Endothelial cell of umbilical vein (primary cell): ENCODE measurements at regions not wholly inside any gene's neighbourhood (a gene's known extent, or its start where the extent isn't known, plus 50 kb on each side); places are given as distances from the start of the nearest gene placed in this dataset.

Experiments
- BruUV-seq: library from RNA; stranded (reverse); fragments of 400-500 nt; replicated peaks from 2 replicates; lab custom pipeline; 2021; lab: Mats Ljungman, UMichigan
- CTCF ChIA-PET: fragments of 300-600, 350-600 bp; sonication (Branson Sonifier 250); formaldehyde crosslinking; loops from one replicate; lab custom pipeline; 2021; ENCODE audit warnings: antibody characterized with exemption, inconsistent platforms; lab: Charles Lee
- POLR2A ChIA-PET: fragments of 300-600, 350-600 bp; sonication (Branson Sonifier 250); formaldehyde crosslinking; loops from one replicate; lab custom pipeline; 2021; ENCODE audit warnings: antibody characterized with exemption, inconsistent platforms; lab: Charles Lee
- DNase-seq: peaks from one replicate; pipeline ENCODE4 v3.0.0-alpha.2; 2011; ENCODE audit warnings: low read depth, low spot score
- FAIRE-seq: peaks from 2 replicates; lab custom pipeline; 2011; peaks lifted over from hg19 to GRCh38; lab: Jason Lieb, UNC
- H2AFZ ChIP-seq: 2 replicates; pipeline ENCODE4 v1.6.0; 2012; ENCODE audit warnings: low read depth, low read length, control low read depth, inconsistent platforms
- H3K27ac ChIP-seq: 2 replicates; pipeline ENCODE4 v1.5.1; 2011; ENCODE audit warnings: low read depth, mild to moderate bottlenecking, control low read depth, low read length, moderate library complexity; ENCODE audit not compliant: insufficient read depth
- H3K27me3 ChIP-seq, 2 experiments: 2 replicates each; pipeline versions ENCODE4 v1.6.0 to v1.6.1; 2011; ENCODE audit warnings: low read length in 2 of 2, mixed read lengths in 1 of 2; ENCODE audit not compliant: control insufficient read depth in 2 of 2, insufficient read depth in 2 of 2
- H3K36me3 ChIP-seq, 2 experiments: 2 replicates in 1 of 2; 3 replicates in 1 of 2; pipeline ENCODE4 v1.5.1; 2011; ENCODE audit warnings: low read length in 2 of 2, mild to moderate bottlenecking in 1 of 2, moderate library complexity in 1 of 2; ENCODE audit not compliant: control insufficient read depth in 2 of 2, insufficient read depth in 2 of 2; ENCODE audit errors: extremely low read depth in 1 of 2
- H3K4me1 ChIP-seq: 3 replicates; pipeline ENCODE4 v1.5.1; 2011; ENCODE audit warnings: mild to moderate bottlenecking, low read length; ENCODE audit not compliant: control insufficient read depth, insufficient read depth; ENCODE audit errors: extremely low read depth
- H3K4me2 ChIP-seq: 2 replicates; pipeline ENCODE4 v1.6.1; 2011; ENCODE audit warnings: low read length, control low read depth, mixed read lengths; ENCODE audit not compliant: insufficient read depth
- H3K4me3 ChIP-seq, 3 experiments: fragments of 200-600 bp in 1 of 3; sonication (generic), shearing (Covaris generic) in 1 of 3; replicated peaks in 1 of 3; 2 replicates each; pipeline ENCODE4 v1.5.1; 2011 to 2016; ENCODE audit warnings: control low read depth in 3 of 3, low read length in 3 of 3, mild to moderate bottlenecking in 2 of 3, inconsistent platforms in 1 of 3, low read depth in 1 of 3, moderate library complexity in 1 of 3; ENCODE audit not compliant: insufficient read depth in 1 of 3
- H3K79me2 ChIP-seq: 2 replicates; pipeline ENCODE4 v1.6.0; 2012; ENCODE audit warnings: low read length, inconsistent platforms; ENCODE audit not compliant: control insufficient read depth, insufficient read depth
- H3K9ac ChIP-seq: replicated peaks from 2 replicates; pipeline ENCODE3; 2011; ENCODE audit warnings: low read length, control low read depth; ENCODE audit not compliant: insufficient read depth; ENCODE audit errors: extremely low read depth
- H3K9me1 ChIP-seq: replicated peaks from 3 replicates; pipeline ENCODE4 v1.6.0; 2011; ENCODE audit warnings: mild to moderate bottlenecking, low read length; ENCODE audit not compliant: control insufficient read depth, insufficient read depth; ENCODE audit errors: extremely low read depth
- H3K9me3 ChIP-seq: replicated peaks from 2 replicates; pipeline ENCODE4 v1.5.1; 2012; ENCODE audit warnings: low read length, inconsistent platforms; ENCODE audit not compliant: control insufficient read depth, insufficient read depth
- H4K20me1 ChIP-seq: replicated peaks from 2 replicates; pipeline ENCODE3; 2011; ENCODE audit warnings: mild to moderate bottlenecking, low read length; ENCODE audit not compliant: control insufficient read depth, insufficient read depth; ENCODE audit errors: extremely low read depth
- EZH2 ChIP-seq: IDR thresholded peaks from 2 replicates; pipeline ENCODE4 v1.6.1; 2012; ENCODE audit warnings: borderline replicate concordance, low read depth, mild to moderate bottlenecking, moderate library complexity, low read length, inconsistent platforms; ENCODE audit not compliant: severe bottlenecking
- FOS ChIP-seq: IDR thresholded peaks from 2 replicates; pipeline ENCODE4 v1.6.1; 2011; ENCODE audit warnings: mild to moderate bottlenecking, low read length, moderate library complexity, borderline replicate concordance; ENCODE audit not compliant: insufficient read depth
- GATA2 ChIP-seq: IDR thresholded peaks from 2 replicates; pipeline ENCODE4 v1.7.0; 2011; ENCODE audit warnings: low read depth, mild to moderate bottlenecking, moderate library complexity, mixed read lengths, low read length; ENCODE audit not compliant: insufficient read length, insufficient read depth
- JUN ChIP-seq: IDR thresholded peaks from 2 replicates; pipeline ENCODE4 v1.6.1; 2011; ENCODE audit warnings: borderline replicate concordance, low read depth; ENCODE audit not compliant: insufficient read length, insufficient read depth
- MYC ChIP-seq: IDR thresholded peaks from one replicate; pipeline ENCODE4 v1.6.1; 2011; ENCODE audit warnings: mild to moderate bottlenecking, low read depth, low read length
- POLR2A ChIP-seq: IDR thresholded peaks from 2 replicates; pipeline ENCODE4 v1.6.1; 2012; ENCODE audit warnings: low read depth, mild to moderate bottlenecking, control low read depth, low read length
- POLR2AphosphoS5 ChIP-seq: IDR thresholded peaks from 2 replicates; pipeline ENCODE4 v1.6.1; 2012; ENCODE audit warnings: low read depth, mild to moderate bottlenecking, control low read depth, low read length, moderate library complexity; ENCODE audit not compliant: insufficient read depth
- dilution Hi-C: fragments of 300-500 bp; cut with MboI; formaldehyde crosslinking; loops from one replicate; pipeline ENCODE4 v1.15.0; 2019; ENCODE audit warnings: low sequenced_read_pairs; ENCODE audit not compliant: extremely low pct_ligation_motif_present
- intact Hi-C: fragments of 100-400 bp; cut with micrococcal nuclease; formaldehyde crosslinking; loops from one replicate; pipeline ENCODE4 v1.10.0; 2022
- TF ChIP-seq, protein P1 (sequence below): IDR thresholded peaks from 2 replicates; pipeline ENCODE4 v1.6.1; 2011; ENCODE audit not compliant: insufficient read depth, insufficient read length
- TF ChIP-seq, protein P2 (sequence below), 2 donors: IDR thresholded peaks; 1 replicate in 1 of 2; 2 replicates in 1 of 2; pipeline ENCODE4 v1.5.1; 2011; ENCODE audit warnings: low read length in 2 of 2, mild to moderate bottlenecking in 2 of 2, moderate library complexity in 2 of 2, control low read depth in 1 of 2, inconsistent platforms in 1 of 2, low read depth in 1 of 2; ENCODE audit not compliant: insufficient read depth in 1 of 2; ENCODE audit errors: extremely low read depth in 1 of 2

DNA sequence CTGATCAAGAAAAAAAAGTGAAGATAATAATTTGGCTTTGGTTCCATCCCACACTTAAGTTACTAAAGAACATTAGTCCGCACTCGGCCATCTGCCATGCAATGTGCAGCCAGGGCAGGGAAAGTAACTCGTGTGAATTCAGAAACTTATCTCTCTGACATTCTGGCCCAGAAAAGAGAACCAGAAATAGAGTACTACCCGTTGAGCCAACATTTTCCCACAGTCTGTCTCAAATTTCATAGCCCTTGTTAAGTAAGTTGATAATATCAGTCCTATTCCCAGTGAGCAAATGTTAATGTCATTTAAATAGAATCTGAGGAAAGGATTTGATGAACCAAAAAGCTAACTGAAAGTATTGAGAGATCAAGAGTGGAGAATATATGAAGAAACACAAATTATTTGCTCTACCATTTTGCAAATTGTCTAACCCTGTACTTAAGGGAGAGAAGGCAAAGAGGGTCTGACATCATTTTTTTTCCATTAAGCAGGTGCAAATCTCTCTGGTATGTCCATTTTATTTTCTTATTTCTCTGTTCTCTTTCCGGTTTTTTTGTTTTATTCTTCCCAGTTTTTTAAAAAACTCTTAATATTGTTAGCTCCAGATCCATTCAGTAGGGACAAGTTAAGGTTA lies 156.3 kb downstream of the NDFIP2 start:
- ChIA-PET CTCF (interaction anchor here (0.9 to 1.4 kb wide), 4 partner anchors 14 to 213 kb away, joined by 3 to 4 read pairs (median 3); no protein-coding TSS in a partner anchor), POLR2A (no interaction called here)
- intact Hi-C loops (no loop called here), dilution Hi-C loops (no loop called here)
- DNase-seq (no peak), FAIRE-seq (no peak)
- H3K4me1 ChIP-seq = no peaks in the 10 kb centered on the region
- H3K4me2 ChIP-seq = no peak overlapping the region
- no peak overlapping the region for H3K27ac ChIP-seq
- H3K4me3 ChIP-seq = no peak overlapping the region
- H3K9me3 ChIP-seq = no peaks in the 10 kb centered on the region
- H2AFZ ChIP-seq = no peak overlapping the region
- no peaks in the 10 kb centered on the region for H3K36me3 ChIP-seq
- no peaks in the 10 kb centered on the region for H3K27me3 ChIP-seq
- BruUV-seq = no TSS peak
- no peaks in the 10 kb centered on the region for H3K79me2 ChIP-seq
- H3K9ac ChIP-seq = no peak overlapping the region
- no peak for TF ChIP-seq FOS
- no peak for TF ChIP-seq GATA2
- TF ChIP-seq POLR2A = no peak
- no peak for TF ChIP-seq MYC
- TF ChIP-seq JUN = no peak
- TF ChIP-seq, protein P1, sequence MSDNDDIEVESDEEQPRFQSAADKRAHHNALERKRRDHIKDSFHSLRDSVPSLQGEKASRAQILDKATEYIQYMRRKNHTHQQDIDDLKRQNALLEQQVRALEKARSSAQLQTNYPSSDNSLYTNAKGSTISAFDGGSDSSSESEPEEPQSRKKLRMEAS = no peak
- TF ChIP-seq POLR2AphosphoS5 = no peak
- no peak for TF ChIP-seq EZH2
- TF ChIP-seq, protein P2, sequence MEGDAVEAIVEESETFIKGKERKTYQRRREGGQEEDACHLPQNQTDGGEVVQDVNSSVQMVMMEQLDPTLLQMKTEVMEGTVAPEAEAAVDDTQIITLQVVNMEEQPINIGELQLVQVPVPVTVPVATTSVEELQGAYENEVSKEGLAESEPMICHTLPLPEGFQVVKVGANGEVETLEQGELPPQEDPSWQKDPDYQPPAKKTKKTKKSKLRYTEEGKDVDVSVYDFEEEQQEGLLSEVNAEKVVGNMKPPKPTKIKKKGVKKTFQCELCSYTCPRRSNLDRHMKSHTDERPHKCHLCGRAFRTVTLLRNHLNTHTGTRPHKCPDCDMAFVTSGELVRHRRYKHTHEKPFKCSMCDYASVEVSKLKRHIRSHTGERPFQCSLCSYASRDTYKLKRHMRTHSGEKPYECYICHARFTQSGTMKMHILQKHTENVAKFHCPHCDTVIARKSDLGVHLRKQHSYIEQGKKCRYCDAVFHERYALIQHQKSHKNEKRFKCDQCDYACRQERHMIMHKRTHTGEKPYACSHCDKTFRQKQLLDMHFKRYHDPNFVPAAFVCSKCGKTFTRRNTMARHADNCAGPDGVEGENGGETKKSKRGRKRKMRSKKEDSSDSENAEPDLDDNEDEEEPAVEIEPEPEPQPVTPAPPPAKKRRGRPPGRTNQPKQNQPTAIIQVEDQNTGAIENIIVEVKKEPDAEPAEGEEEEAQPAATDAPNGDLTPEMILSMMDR (IDR thresholded peaks at IDR 0.05; ENCODE audit: extremely low read depth in 1 of 2, insufficient read depth in 1 of 2, low read depth in 1 of 2, low read length in 2 of 2) = no peak
- H3K9me1 ChIP-seq = no peaks in the 10 kb centered on the region
- no peaks in the 10 kb centered on the region for H4K20me1 ChIP-seq
